Sigmoid colon (tissue), 4 donors: ENCODE measurements at regions not wholly inside any gene's neighbourhood (a gene's known extent, or its start where the extent isn't known, plus 50 kb on each side); places are given as distances from the start of the nearest gene placed in this dataset.

ENCODE experiments used
- CTCF ChIP-seq, 4 experiments: fragments of 450-650 bp in 3 of 4; fragments of 200-600 bp in 1 of 4; IDR thresholded peaks; one replicate each; pipeline ENCODE4 v1.5.1; 2016 to 2019; ENCODE audit warnings: antibody characterized with exemption in 4 of 4, mild to moderate bottlenecking in 3 of 4, moderate library complexity in 2 of 4
- EP300 ChIP-seq, 4 donors: sonication (generic); formaldehyde crosslinking; IDR thresholded peaks; one replicate each; pipeline ENCODE4 v1.6.1; 2017; ENCODE audit warnings: antibody characterized with exemption in 4 of 4
- POLR2A ChIP-seq, 2 donors: fragments of 450-650 bp; IDR thresholded peaks; one replicate each; pipeline ENCODE4 v1.6.1; 2016; ENCODE audit warnings: antibody characterized with exemption in 2 of 2, mild to moderate bottlenecking in 2 of 2, moderate library complexity in 2 of 2

- no peak for TF ChIP-seq POLR2A (IDR thresholded peaks at IDR 0.05)
- TF ChIP-seq CTCF (IDR thresholded peaks at IDR 0.05): no peak
- TF ChIP-seq EP300 (IDR thresholded peaks at IDR 0.05): no peak
Measured at GRCh38 chr7:138346975-138347374, 113.1 kb upstream of the TRIM24 start.
